ENCODE measurements at regions not wholly inside any gene's neighbourhood (a gene's known extent, or its start where the extent isn't known, plus 50 kb on each side); places are given as distances from the start of the nearest gene placed in this dataset.

GRCh38 chr18:47758000-47758399 lies 172.5 kb downstream of the SMAD2 start:
- no peak for DNase-seq (ENCODE audit: low read depth)
- no peak overlapping the region for H3K4me3 ChIP-seq (ENCODE audit: low read depth, low read length)

- no peak overlapping the region for H3K4me3 ChIP-seq (ENCODE audit: low read depth, low read length)
- peak; percentile 7 for DNase-seq (ENCODE audit: low read depth)
Observed at GRCh38 chr18:47756364-47757016, 174.0 kb downstream of the SMAD2 start.

- H3K4me3 ChIP-seq (ENCODE audit: low read depth, low read length): no peak overlapping the region
- no peak for DNase-seq (ENCODE audit: low read depth)
Observed at GRCh38 chr18:47755102-47755456, 175.4 kb downstream of the SMAD2 start.

- no peak overlapping the region for H3K4me3 ChIP-seq (ENCODE audit: low read depth, low read length)
- no peak for DNase-seq (ENCODE audit: low read depth)
Observed at GRCh38 chr18:47754311-47755101, 176.0 kb downstream of the SMAD2 start.

GRCh38 chr18:47752796-47753645 lies 177.4 kb downstream of the SMAD2 start:
- no peak overlapping the region for H3K4me3 ChIP-seq (ENCODE audit: low read depth, low read length)
- no peak for DNase-seq (ENCODE audit: low read depth)

- no peak overlapping the region for H3K4me3 ChIP-seq (ENCODE audit: low read depth, low read length)
- no peak for DNase-seq (ENCODE audit: low read depth)
Observed at GRCh38 chr18:47750889-47751423, 179.5 kb downstream of the SMAD2 start.

GRCh38 chr18:47749600-47749973 lies 180.9 kb downstream of the SMAD2 start:
- no peak overlapping the region for H3K4me3 ChIP-seq (ENCODE audit: low read depth, low read length)
- no peak for DNase-seq (ENCODE audit: low read depth)

- H3K4me3 ChIP-seq (ENCODE audit: low read depth, low read length): peak overlapping the region; percentile 45
- peak; percentile 5 for DNase-seq (ENCODE audit: low read depth)
Observed at GRCh38 chr18:47748847-47749599, 181.4 kb downstream of the SMAD2 start.

GRCh38 chr18:47748093-47748796 lies 182.2 kb downstream of the SMAD2 start:
- no peak overlapping the region for H3K4me3 ChIP-seq (ENCODE audit: low read depth, low read length)
- no peak for DNase-seq (ENCODE audit: low read depth)

GRCh38 chr18:47747260-47747795 lies 183.1 kb downstream of the SMAD2 start:
- H3K4me3 ChIP-seq (ENCODE audit: low read depth, low read length): no peak overlapping the region
- no peak for DNase-seq (ENCODE audit: low read depth)

GRCh38 chr18:47746615-47747014 lies 183.8 kb downstream of the SMAD2 start:
- DNase-seq (ENCODE audit: low read depth): no peak
- no peak overlapping the region for H3K4me3 ChIP-seq (ENCODE audit: low read depth, low read length)

- no peak for DNase-seq (ENCODE audit: low read depth)
- H3K4me3 ChIP-seq (ENCODE audit: low read depth, low read length): no peak overlapping the region
Observed at GRCh38 chr18:47745227-47745626, 185.2 kb downstream of the SMAD2 start.

- DNase-seq (ENCODE audit: low read depth): no peak
- H3K4me3 ChIP-seq (ENCODE audit: low read depth, low read length): no peak overlapping the region
Observed at GRCh38 chr18:47737956-47738355, 192.5 kb downstream of the SMAD2 start.

- H3K4me3 ChIP-seq (ENCODE audit: low read depth, low read length): no peak overlapping the region
- DNase-seq (ENCODE audit: low read depth): no peak
Observed at GRCh38 chr18:47737198-47737830, 193.1 kb downstream of the SMAD2 start.

GRCh38 chr18:47736376-47737140 lies 193.9 kb downstream of the SMAD2 start:
- no peak for DNase-seq (ENCODE audit: low read depth)
- no peak overlapping the region for H3K4me3 ChIP-seq (ENCODE audit: low read depth, low read length)

- no peak overlapping the region for H3K4me3 ChIP-seq (ENCODE audit: low read depth, low read length)
- DNase-seq (ENCODE audit: low read depth): no peak
Observed at GRCh38 chr18:47735041-47735702, 195.3 kb downstream of the SMAD2 start.

- no peak overlapping the region for H3K4me3 ChIP-seq (ENCODE audit: low read depth, low read length)
- DNase-seq (ENCODE audit: low read depth): no peak
Observed at GRCh38 chr18:47731276-47731675, 199.2 kb downstream of the SMAD2 start.
